DND-41 (cell line): ENCODE measurements at regions not wholly inside any gene's neighbourhood (a gene's known extent, or its start where the extent isn't known, plus 50 kb on each side); places are given as distances from the start of the nearest gene placed in this dataset.

ENCODE experiments used
- EZH2 ChIP-seq: IDR thresholded peaks from 3 replicates; pipeline ENCODE4 v1.6.1; 2012; ENCODE audit warnings: borderline replicate concordance, low read depth, mild to moderate bottlenecking, moderate library complexity, low read length, inconsistent platforms; ENCODE audit not compliant: severe bottlenecking
- TF ChIP-seq, protein P1 (sequence below): IDR thresholded peaks from 2 replicates; pipeline ENCODE4 v1.5.1; 2012; ENCODE audit warnings: borderline replicate concordance, low read length, moderate library complexity, mild to moderate bottlenecking; ENCODE audit not compliant: poor library complexity, severe bottlenecking; ENCODE audit errors: extremely low read depth

DNA sequence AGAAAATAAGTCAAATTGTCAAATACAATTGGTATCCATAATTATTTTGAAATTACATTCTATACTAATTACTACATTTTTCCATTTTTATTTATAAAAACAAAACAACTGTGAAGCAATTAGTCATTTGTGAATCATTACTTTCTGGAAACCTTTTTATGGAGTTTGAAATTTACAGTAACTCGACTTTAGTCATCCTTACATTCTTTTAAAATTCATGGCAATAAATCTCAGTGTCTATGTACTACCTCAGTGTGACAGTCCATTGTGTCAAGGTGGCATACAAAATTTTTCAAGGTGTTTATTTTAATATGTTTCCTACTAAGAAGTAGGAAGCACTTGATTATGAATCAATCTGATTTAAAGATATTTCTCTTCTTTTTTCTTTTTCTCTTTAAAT, 1949.4 kb upstream of the RAG2 start:
- TF ChIP-seq, protein P1, sequence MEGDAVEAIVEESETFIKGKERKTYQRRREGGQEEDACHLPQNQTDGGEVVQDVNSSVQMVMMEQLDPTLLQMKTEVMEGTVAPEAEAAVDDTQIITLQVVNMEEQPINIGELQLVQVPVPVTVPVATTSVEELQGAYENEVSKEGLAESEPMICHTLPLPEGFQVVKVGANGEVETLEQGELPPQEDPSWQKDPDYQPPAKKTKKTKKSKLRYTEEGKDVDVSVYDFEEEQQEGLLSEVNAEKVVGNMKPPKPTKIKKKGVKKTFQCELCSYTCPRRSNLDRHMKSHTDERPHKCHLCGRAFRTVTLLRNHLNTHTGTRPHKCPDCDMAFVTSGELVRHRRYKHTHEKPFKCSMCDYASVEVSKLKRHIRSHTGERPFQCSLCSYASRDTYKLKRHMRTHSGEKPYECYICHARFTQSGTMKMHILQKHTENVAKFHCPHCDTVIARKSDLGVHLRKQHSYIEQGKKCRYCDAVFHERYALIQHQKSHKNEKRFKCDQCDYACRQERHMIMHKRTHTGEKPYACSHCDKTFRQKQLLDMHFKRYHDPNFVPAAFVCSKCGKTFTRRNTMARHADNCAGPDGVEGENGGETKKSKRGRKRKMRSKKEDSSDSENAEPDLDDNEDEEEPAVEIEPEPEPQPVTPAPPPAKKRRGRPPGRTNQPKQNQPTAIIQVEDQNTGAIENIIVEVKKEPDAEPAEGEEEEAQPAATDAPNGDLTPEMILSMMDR: no peak
- TF ChIP-seq EZH2: no peak
